Ascending aorta (tissue), 2 donors: ENCODE measurements at regions not wholly inside any gene's neighbourhood (a gene's known extent, or its start where the extent isn't known, plus 50 kb on each side); places are given as distances from the start of the nearest gene placed in this dataset.

Experiments used
- DNase-seq, 2 donors: peaks; one replicate each; pipeline ENCODE4 v3.0.0-alpha.2; 2019; ENCODE audit warnings: low spot score in 2 of 2
- H3K27ac ChIP-seq, 2 donors: fragments of 200-600 bp; sonication (generic); one replicate each; pipeline ENCODE4 v1.5.1; 2016 to 2017; ENCODE audit warnings: mild to moderate bottlenecking in 1 of 2
- H3K27me3 ChIP-seq: fragments of 200-600 bp; sonication (generic); one replicate; pipeline ENCODE4 v1.5.1; 2017
- H3K36me3 ChIP-seq, 2 donors: fragments of 200-600 bp; sonication (generic); one replicate each; pipeline ENCODE4 v1.5.1; 2016
- H3K4me1 ChIP-seq, 2 donors: fragments of 200-600 bp; sonication (generic); one replicate each; pipeline ENCODE4 v1.5.1; 2016 to 2017; ENCODE audit warnings: mild to moderate bottlenecking in 1 of 2
- H3K4me3 ChIP-seq, 2 donors: fragments of 200-600 bp; sonication (generic); one replicate each; pipeline ENCODE4 v1.5.1; 2016 to 2017; ENCODE audit warnings: mild to moderate bottlenecking in 1 of 2
- H3K9me3 ChIP-seq, 2 donors: fragments of 200-600 bp; sonication (generic); one replicate each; pipeline ENCODE4 v1.5.1; 2016
- CTCF ChIP-seq, 3 experiments: fragments of 200-600 bp in 2 of 3; fragments of 450-650 bp in 1 of 3; sonication (generic) in 2 of 3; IDR thresholded peaks; one replicate each; pipeline ENCODE4 v1.5.1; 2016 to 2019; ENCODE audit warnings: antibody characterized with exemption in 3 of 3, mild to moderate bottlenecking in 1 of 3, moderate library complexity in 1 of 3
- intact Hi-C: fragments of 100-400 bp; cut with DNase I; formaldehyde crosslinking; loops from one replicate; pipeline ENCODE4 v1.15.1; 2023

- H3K4me3 ChIP-seq = no peak overlapping the region
- no peaks in the 10 kb centered on the region for H3K9me3 ChIP-seq
- H3K27ac ChIP-seq = no peak overlapping the region
- H3K27me3 ChIP-seq = no peaks in the 10 kb centered on the region
- no peak for DNase-seq
- intact Hi-C loops = no loop called here
- no peaks in the 10 kb centered on the region for H3K36me3 ChIP-seq
- H3K4me1 ChIP-seq = no peaks in the 10 kb centered on the region
- TF ChIP-seq CTCF (IDR thresholded peaks at IDR 0.05) = no peak
Measured at GRCh38 chr2:226495466-226496272, 304.0 kb downstream of the IRS1 start.

GRCh38 chr2:226491112-226491511 lies 308.5 kb downstream of the IRS1 start:
- intact Hi-C loops = no loop called here

GRCh38 chr2:226489775-226490541 lies 309.7 kb downstream of the IRS1 start:
- Histone ChIP-seq H3K4me3 (no peak overlapping the region), H3K9me3 (no peaks in the 10 kb centered on the region), H3K27ac (no peak overlapping the region), H3K36me3 (no peaks in the 10 kb centered on the region), H3K4me1 (no peaks in the 10 kb centered on the region), H3K27me3 (no peaks in the 10 kb centered on the region)
- no peak for TF ChIP-seq CTCF (IDR thresholded peaks at IDR 0.05)
- DNase-seq = no peak
- intact Hi-C loops = loop anchor here (1.0 kb wide), 1 partner anchor 12 kb away; no protein-coding TSS in a partner anchor

More at GRCh38 chr2:226491112-226491511, 308.5 kb downstream of the IRS1 start:
- Histone ChIP-seq H3K4me3 (no peak overlapping the region), H3K27me3 (no peaks in the 10 kb centered on the region), H3K4me1 (no peaks in the 10 kb centered on the region), H3K9me3 (no peaks in the 10 kb centered on the region), H3K27ac (no peak overlapping the region), H3K36me3 (no peaks in the 10 kb centered on the region)
- TF ChIP-seq CTCF (IDR thresholded peaks at IDR 0.05) = no peak
- DNase-seq = no peak

- no peak for DNase-seq
- H3K4me1 ChIP-seq = no peaks in the 10 kb centered on the region
- H3K36me3 ChIP-seq = no peaks in the 10 kb centered on the region
- no peaks in the 10 kb centered on the region for H3K27me3 ChIP-seq
- no peak for TF ChIP-seq CTCF (IDR thresholded peaks at IDR 0.05)
- no peak overlapping the region for H3K4me3 ChIP-seq
- no peaks in the 10 kb centered on the region for H3K9me3 ChIP-seq
- intact Hi-C loops = no loop called here
- H3K27ac ChIP-seq = no peak overlapping the region
Measured at GRCh38 chr2:226488034-226488433, 311.6 kb downstream of the IRS1 start.

GRCh38 chr2:226487573-226487972 lies 312.0 kb downstream of the IRS1 start:
- Histone ChIP-seq H3K36me3 (no peaks in the 10 kb centered on the region), H3K9me3 (no peaks in the 10 kb centered on the region), H3K4me3 (no peak overlapping the region), H3K27me3 (no peaks in the 10 kb centered on the region), H3K4me1 (no peaks in the 10 kb centered on the region), H3K27ac (no peak overlapping the region)
- no peak for TF ChIP-seq CTCF (IDR thresholded peaks at IDR 0.05)
- intact Hi-C loops = no loop called here
- DNase-seq = no peak
